HTR-8/SVneo (cell line): ENCODE measurements at regions not wholly inside any gene's neighbourhood (a gene's known extent, or its start where the extent isn't known, plus 50 kb on each side); places are given as distances from the start of the nearest gene placed in this dataset.
"Not testable (repeated sequence)": the region's sequence is repeated elsewhere in the genome, so short reads cannot be mapped to it uniquely, and the experiment has no call there.

ENCODE experiments used
- DNase-seq: peaks from one replicate; pipeline ENCODE4 v3.0.0; 2011; ENCODE audit warnings: low spot score, mixed read lengths; ENCODE audit not compliant: insufficient read length
- FAIRE-seq: peaks from 2 replicates; lab custom pipeline; 2011; peaks lifted over from hg19 to GRCh38; lab: Jason Lieb, UNC

DNA sequence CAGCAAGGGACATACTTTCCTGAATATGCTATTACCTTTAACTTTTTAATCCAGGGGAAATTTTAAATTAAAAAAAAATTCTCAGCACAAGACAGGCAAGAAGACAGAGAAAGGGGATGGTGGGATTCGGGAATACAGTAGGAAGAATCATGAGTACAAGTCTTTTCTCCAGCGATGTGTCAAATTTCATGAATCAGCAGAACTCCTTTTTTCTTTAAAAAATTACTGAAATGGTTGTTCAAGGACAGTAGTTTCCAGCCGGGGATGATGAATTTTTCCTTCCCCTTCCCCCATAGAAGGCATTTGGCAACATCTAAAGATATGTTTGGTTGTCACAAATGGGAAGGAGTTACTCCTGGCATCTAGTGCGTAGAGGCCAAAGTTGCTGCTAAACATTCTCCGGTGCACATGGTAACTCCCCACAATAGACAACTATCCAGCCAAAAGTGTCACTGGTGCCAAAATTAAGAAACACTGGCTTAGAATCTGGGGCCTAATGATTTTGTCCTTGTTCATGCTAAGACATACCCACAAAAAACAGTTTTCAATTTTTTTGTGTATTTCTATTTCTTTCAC lies 450.2 kb downstream of the CBLN4 start:
- DNase-seq, result no peak
- FAIRE-seq, result peak; percentile 49

DNA sequence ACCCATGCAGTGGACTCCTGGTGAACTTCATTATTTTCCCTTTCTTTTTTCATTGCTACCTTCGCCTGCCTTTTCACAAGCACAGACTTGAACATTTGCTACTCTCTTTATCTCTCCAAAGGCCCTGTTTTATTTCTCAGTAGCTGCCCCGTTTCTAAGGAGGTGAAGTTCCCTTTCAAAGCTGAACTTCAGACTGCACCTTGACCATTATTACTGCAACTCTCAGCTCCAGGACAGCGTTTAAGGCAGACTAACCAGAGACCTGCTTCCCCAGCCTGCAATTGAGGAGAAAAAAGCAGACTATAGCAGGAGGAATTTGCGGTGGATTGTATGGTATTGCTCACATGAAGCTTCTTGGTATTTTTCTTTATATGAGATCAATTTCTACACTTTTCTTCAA lies 460.7 kb downstream of the CBLN4 start:
- FAIRE-seq, result no peak

DNA sequence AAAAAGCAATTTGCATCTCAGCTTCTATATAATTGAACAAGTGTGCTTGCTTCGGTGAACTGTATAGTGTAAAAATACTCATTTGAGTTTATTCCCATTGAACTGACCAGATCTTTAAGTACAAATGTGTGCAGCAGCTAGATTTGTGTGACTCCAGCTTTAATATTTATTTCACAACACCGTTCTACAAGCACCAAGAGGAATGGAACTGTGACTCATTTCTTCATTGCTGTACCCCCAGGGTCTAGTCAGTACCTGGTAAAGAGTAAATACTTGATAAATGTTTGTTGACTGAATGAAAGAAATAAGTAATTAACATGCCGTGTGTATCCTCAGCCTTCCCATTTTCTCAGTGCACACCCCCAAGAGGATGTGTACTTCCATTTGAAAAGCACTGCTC lies 464.8 kb downstream of the CBLN4 start:
- DNase-seq (no peak), FAIRE-seq (no peak)

More for the DNA sequence above, 460.7 kb downstream of the CBLN4 start:
- no peak for DNase-seq

DNA sequence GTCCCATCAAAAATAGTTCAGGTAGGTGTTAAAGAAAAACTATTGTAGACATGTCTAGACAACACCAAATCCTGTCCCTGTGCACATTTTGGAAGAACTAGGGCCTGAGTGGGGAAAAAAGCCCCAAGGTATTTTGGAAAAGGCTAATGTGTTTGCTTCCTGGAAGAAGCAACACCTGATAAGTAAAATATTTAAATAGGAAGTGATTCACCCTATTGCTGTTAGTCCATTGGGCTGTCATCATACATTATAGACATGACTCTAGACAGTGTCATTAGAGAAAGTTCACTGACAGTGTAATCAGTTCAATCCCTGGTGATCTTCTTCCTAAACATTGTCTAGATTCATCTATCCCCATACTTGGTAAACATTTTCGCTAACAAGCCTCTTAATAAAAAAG lies 465.3 kb downstream of the CBLN4 start:
- FAIRE-seq, result no peak
- DNase-seq, result no peak

DNA sequence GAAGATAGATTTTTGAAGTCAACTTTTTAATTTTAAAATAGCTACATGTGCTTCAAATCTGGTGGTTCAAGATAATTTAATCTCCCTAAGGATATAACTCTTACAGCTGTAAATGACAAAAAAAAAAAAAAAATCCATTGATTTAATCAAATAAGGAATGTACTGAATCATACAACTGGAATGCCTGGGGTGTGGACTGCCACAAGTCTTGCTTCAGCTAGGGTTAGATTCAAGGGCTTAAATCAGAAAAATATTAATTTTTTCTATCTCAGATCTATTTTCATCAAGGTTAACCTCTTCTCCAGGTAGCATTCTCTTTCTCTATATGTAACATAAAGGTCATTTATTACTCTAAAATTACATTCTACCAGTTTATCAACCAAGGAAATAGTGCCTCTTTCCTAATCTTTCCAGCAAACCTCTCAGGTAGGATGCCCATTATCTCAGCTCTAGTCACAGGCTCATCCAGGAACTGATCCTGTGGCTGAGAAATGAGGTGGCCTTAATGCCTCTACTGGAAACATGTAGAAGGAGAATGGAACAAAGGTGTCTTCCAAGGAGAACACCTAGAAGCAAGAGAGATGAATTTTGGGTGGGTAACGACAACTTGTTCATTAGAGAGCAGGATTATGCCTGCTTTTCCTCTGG lies 466.9 kb downstream of the CBLN4 start:
- no peak for DNase-seq
- no peak for FAIRE-seq

DNA sequence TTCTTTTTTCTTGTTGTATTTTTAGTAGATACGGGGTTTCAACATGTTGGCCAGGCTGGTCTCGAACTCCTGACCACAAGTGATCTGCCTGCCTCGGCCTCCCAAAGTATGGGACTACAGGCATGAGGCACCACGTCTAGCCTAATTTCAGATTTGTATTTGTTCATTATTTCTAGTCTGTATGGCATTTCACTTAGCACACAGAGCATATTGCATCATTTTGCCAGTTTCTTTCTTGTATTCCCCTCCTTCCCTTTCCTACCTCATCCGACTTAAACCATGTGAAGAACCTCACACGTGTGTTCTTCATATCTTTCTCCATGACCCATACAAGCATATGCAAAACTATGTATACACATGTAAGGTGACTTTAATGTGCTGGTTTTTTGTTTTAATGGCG lies 470.0 kb downstream of the CBLN4 start:
- no peak for FAIRE-seq
- DNase-seq, result no peak

DNA sequence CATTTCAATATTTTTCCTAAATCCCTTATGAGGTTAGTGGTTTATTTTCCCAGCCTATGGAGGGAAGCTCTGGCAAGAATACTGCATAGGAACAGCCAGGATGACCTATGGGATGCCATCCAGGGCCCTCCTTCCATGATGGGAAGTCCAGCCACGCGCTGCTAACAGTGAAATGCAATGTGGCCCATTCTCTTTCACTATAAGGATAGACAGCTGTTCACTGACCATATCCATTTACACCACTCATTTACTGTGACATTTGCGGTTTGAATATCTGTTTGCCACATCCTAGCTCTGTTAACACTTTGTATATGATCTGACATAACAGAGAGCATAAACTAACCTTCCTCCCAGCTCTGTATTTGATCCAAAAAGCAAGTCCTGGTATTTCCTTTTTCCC lies 471.7 kb downstream of the CBLN4 start:
- FAIRE-seq, result no peak
- no peak for DNase-seq

DNA sequence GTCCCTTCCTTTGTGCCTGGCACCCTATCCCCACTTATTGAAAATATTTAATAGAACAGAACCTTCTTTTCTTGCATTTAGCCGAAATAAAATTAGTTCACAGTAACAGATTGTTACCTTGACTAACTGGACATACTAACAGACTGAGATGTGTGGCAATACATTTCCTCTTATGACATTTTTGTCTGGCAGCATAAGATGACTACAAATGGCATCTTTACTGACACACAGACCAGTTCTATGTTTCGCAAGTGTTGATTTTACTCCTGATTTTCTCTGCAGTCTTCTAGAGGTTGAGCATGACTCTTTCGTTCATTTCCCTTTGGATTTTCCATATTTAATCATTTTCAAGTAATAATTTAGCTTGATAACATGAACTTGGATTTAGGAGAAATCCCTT lies 474.6 kb downstream of the CBLN4 start:
- FAIRE-seq (no peak), DNase-seq (no peak)

DNA sequence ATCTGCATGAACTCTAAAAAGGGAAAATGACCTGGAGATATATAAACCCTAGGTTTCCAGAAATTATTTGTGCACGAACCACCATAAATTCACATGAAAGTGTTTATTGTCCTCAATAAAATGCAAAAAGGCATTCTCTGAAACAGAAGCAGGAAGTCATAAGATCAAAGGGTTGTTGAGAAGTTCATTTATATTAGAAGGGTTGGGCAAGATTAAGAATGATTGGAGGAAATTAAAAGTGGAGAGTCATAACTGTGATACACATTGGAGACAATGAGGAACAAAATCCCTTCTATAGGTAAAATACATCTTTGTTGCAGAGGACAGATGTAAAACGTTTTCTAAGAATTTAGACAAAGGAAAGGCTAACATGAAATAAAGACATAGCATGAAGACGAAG lies 476.8 kb downstream of the CBLN4 start:
- DNase-seq (no peak), FAIRE-seq (no peak)

DNA sequence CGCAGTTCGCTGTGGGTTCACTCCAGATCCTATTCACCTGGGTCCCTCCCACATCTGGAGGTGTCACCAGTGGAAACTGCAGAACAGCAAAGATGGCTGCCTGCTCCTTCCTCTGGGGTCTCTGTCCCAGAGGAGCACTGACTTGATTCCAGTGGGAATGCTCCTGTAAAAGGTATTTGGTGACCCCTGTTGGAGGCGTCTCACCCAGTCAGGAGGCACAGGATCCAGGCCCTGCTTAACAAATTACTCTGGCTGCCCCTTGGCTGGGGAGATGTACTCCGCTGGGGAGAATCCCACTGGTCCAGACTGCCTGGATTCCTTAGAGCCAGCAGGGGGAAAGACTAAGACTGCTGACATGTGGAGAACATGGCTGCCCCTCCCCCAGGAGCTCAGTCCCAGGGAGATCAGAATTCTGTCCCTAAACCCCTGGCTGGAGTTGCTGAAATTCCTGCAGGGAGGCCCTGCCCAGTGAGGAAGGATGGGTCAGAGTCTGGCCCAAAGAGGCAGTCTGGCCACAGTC lies 483.0 kb downstream of the CBLN4 start:
- no peak for FAIRE-seq

DNA sequence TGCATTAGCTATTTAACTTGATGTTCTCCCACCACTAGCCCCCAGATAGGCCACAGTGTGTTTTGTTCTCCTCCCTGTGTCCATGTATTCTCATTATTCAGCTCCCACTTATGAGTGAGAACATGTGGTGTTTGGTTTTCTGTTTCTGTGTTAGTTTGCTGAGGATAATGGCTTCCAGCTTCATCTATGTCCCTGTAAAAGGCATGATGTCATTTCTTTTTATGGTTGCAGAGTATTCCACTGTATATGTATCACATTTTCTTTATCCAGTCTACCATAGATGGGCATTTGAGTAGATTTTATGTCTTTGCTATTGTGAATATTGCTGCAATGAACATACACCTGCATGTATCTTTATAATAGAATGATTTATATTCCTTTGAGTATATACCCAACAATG lies 487.7 kb downstream of the CBLN4 start:
- DNase-seq, FAIRE-seq: not testable (repeated sequence)

More for the DNA sequence above, 483.0 kb downstream of the CBLN4 start:
- DNase-seq, result no peak

DNA sequence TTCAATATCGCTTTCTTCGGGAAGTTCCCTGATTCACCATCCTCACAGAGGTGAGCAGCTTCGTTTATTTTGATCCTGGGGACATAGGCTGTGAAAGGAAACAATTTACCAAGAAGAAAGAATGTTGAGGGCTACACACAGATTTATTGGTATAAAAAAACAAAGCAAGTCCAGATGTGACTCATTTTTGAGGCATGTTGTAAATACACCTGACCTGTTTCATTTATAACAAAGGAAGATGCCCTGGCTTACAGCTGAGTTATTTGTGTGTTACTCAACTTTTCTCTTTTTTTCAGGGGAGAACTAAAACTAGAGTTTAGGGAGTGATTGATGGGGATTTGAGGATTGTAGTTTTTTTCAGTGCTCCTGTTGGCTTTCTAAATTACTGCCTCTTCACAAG lies 489.5 kb downstream of the CBLN4 start:
- DNase-seq (no peak), FAIRE-seq (no peak)

DNA sequence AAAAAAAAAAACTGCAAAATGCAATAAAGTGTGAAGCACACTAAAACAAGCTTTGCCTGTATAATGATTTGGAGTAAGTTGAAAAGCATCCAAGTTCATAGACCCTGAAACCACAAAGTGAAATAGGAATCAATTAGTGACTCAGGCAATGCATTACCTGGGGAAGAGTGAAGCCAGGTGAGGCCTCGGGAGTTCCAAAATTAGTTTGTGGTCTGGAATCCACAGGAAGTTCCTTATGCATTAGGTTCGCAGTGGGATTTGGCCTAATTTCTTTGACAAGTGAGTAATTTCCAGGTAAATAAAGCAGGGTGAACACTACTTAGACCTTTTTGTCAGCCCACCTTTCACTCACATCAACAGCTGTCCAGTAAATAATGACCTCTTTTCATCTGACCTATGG lies 490.8 kb downstream of the CBLN4 start:
- FAIRE-seq (no peak), DNase-seq (no peak)

DNA sequence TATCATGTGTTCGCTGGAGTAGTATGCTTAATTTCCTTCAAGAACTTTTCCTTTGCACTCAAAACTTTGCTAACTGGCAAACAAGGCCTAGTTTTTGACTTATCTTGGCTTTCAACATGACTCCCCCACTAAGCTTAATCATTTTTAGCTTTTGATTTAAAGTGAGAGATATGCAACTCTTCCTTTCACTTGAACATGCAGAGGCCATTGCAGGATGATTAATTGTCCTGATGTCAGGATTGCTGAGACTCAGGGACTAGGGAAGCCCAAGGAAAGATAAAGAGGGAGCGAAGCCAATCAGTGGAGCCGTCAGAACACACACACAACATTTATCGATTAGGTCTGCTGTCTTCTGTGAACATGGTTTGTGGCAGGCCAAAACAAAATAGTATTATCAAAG lies 491.4 kb downstream of the CBLN4 start:
- FAIRE-seq, result no peak
- no peak for DNase-seq

DNA sequence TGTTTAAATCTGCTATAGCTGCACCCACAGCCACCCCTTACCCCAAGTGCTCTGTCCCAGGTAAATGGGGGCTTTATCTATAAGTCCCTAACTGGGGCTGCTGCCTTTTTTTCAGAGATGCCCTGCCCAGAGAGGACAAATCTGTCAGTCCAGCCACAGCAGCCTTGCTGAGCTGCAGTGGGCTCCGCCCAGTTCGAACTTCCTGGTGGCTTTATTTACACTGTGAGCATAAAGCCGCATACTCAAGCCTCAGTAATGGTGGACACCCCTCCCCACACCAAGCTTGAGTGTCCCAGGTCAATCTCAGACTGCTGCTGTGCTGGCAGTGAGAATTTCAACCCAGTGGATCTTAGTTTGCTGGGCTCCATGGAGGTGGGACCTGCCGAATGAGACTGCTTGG lies 505.2 kb downstream of the CBLN4 start:
- DNase-seq (no peak), FAIRE-seq (no peak)

DNA sequence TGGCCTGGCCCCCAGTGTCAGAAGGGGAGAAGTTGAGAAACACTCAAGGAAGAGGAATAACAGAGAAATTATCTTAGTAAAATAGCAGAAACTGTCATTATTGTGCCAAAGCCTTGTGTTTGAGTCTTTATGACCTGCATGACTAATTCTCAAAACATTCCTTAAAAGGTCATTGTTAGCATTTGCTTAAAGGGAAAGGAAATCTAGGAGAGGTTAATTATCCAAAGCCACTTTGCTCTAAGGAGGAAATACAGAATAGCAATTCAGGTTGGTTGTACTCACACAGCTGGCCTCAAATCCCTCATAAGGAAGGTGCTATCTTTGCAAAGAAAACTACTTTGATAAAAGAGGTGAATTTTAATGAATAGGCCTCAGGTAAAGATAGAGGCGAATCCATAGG lies 516.7 kb downstream of the CBLN4 start:
- peak; percentile 74 for FAIRE-seq

DNA sequence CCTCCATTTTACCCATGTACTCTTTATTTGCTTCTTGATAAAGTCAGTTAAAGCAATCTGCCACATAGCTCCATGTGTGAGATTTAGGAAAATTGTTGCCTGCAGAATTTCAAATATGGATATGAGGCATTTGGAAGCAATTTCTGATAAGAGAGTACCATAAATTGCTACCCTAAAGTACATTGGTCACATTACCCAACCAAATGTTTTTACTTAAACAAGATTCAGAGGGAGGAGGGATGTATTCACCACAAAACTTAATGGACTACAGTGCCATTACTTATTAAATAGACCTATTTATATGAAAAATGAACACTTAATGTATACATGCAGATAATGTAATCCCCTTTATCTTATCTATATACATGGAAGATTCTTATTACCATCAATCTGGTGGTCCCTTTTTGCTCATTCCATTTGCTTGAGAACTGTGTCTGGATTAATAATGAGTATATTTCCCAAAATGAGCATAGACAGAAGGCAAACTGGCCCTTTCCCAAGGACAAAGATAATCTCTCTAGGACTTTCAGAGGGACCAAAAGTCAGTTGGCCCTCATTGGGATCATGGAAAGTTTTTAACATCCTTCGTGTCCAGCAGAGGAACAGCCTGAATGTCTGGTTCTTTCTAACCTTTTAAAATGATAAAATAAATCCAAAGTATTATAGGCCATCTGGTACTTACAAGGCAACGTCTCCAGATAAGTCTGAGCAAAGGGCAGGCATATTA lies 526.4 kb downstream of the CBLN4 start:
- no peak for FAIRE-seq
- no peak for DNase-seq

More for the DNA sequence above, 516.7 kb downstream of the CBLN4 start:
- DNase-seq, result no peak

DNA sequence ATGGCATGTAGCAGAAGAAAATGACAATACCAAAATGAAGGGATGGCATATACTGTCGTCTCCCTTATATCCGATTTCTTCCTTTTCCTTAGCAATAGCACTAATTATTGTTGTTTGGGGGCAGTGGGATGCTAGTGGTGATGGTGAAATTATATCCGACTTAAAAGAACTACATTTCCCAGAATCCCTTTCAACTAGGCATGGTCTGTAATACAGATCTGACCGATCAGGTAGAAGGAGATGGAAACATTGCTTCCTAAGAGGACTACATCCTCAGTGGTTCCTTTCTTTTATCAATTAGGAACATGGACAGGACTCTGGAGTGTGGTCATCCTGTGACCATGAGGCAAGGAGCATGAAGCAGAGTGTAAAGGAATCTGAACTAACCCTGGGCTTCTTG lies 532.6 kb downstream of the CBLN4 start:
- peak; percentile 23 for DNase-seq
- peak; percentile 59 for FAIRE-seq

DNA sequence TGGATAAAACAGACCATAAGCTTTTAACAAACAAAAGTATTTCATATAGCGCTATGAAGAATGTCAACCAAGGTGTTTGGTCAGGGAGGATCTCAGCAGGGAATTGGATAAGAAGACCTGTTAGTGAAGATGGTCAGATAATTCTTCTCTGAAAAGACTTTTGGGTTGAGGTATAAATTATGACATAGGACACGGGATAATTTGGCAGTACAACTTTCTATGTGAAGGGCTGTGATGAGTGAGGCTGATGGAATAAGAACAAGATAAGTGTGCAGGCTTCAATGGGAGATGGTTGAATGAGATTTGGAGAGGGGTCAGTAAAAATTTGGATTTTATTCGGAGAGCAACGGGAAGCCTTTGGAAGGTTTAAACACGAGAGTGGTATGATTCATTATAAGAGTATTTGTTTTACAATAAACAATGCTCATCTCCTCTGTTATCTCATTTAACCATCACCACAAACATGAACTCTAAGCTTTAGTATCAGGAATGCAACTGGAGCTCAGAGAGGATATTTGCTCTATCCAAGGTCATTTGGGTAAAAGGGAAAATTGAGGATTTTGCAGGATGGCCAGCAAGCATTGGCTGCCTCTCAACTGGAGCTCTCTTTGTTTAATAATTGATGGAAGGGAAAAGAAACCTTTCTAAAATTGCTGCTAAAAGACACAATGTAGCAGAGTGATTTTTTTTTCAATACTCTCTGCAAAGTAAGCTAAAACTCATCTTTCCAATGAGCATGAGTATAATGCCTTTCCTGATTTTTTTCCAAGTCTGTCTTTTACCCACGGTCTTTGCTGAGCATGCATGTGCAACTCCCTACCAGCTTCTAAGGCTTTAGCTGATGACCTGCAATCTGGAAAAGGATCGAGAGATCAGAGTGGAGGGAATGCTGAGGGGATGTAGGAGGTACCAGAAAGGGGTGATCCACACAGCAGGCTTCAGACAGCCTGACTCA lies 534.0 kb downstream of the CBLN4 start:
- FAIRE-seq (peak; percentile 72), DNase-seq (no peak)

DNA sequence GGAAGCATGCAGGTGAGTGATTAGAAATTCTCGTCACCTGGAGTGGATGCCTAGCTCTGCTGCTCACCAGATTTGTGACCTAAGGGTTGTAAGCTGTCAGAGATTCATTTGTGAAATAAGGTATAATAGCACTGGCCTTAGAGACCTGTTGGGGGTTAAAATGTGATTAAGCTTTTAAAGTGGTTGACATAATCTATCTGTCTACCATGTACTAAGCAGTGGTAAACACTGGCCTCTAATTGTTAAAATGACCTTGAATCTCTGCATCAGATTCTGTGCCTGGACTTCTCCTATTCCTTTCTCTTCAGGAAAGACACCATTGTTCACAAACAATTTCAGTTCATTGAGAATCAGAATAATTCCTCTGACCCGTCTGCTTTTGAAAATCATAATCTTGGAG lies 536.2 kb downstream of the CBLN4 start:
- FAIRE-seq (no peak), DNase-seq (no peak)
